M059J (cell line): ENCODE measurements at regions not wholly inside any gene's neighbourhood (a gene's known extent, or its start where the extent isn't known, plus 50 kb on each side); places are given as distances from the start of the nearest gene placed in this dataset.
A peak's percentile ranks its signal among the peaks of the same experiment; 100 is the strongest.

ENCODE experiments used
- DNase-seq: peaks from one replicate; pipeline ENCODE4 v3.0.0-alpha.2; 2012; ENCODE audit warnings: low read depth

GRCh38 chr21:16911166-16911607 lies 601.7 kb upstream of the CXADR start:
- DNase-seq: no peak

GRCh38 chr21:16912075-16912474 lies 600.8 kb upstream of the CXADR start:
- peak; percentile 69 for DNase-seq

- peak; percentile 37 for DNase-seq
Measured at GRCh38 chr21:16913010-16913409, 599.8 kb upstream of the CXADR start.

- no peak for DNase-seq
Measured at GRCh38 chr21:16928439-16928838, 584.4 kb upstream of the CXADR start.

GRCh38 chr21:16932314-16932713 lies 580.5 kb upstream of the CXADR start:
- DNase-seq: no peak

GRCh38 chr21:16942703-16943102 lies 570.1 kb upstream of the CXADR start:
- peak; percentile 4 for DNase-seq

GRCh38 chr21:16943231-16943630 lies 569.6 kb upstream of the CXADR start:
- DNase-seq: no peak

- no peak for DNase-seq
Measured at GRCh38 chr21:16945580-16945979, 567.3 kb upstream of the CXADR start.

GRCh38 chr21:16956824-16957223 lies 556.0 kb upstream of the CXADR start:
- DNase-seq: no peak

- DNase-seq: no peak
Measured at GRCh38 chr21:16965424-16965823, 547.4 kb upstream of the CXADR start.

GRCh38 chr21:16968436-16968835 lies 544.4 kb upstream of the CXADR start:
- no peak for DNase-seq

- no peak for DNase-seq
Measured at GRCh38 chr21:16969636-16970035, 543.2 kb upstream of the CXADR start.

GRCh38 chr21:16974060-16974459 lies 538.8 kb upstream of the CXADR start:
- DNase-seq: no peak

- no peak for DNase-seq
Measured at GRCh38 chr21:16976193-16976592, 536.6 kb upstream of the CXADR start.

- no peak for DNase-seq
Measured at GRCh38 chr21:16978309-16978895, 534.4 kb upstream of the CXADR start.

- no peak for DNase-seq
Measured at GRCh38 chr21:16979574-16979973, 533.3 kb upstream of the CXADR start.

- DNase-seq: no peak
Measured at GRCh38 chr21:16983420-16983819, 529.4 kb upstream of the CXADR start.

- DNase-seq: no peak
Measured at GRCh38 chr21:16992448-16992847, 520.4 kb upstream of the CXADR start.

- DNase-seq: no peak
Measured at GRCh38 chr21:16993416-16994038, 519.3 kb upstream of the CXADR start.

GRCh38 chr21:17002594-17003257 lies 510.1 kb upstream of the CXADR start:
- DNase-seq: no peak

- peak; percentile 30 for DNase-seq
Measured at GRCh38 chr21:17003258-17003615, 509.6 kb upstream of the CXADR start.

GRCh38 chr21:17003763-17004373 lies 509.0 kb upstream of the CXADR start:
- peak; percentile 45 for DNase-seq

- DNase-seq: no peak
Measured at GRCh38 chr21:17032141-17032655, 480.6 kb upstream of the CXADR start.
